ENCODE measurements at regions not wholly inside any gene's neighbourhood (a gene's known extent, or its start where the extent isn't known, plus 50 kb on each side); places are given as distances from the start of the nearest gene placed in this dataset.
A peak's percentile ranks its signal among the peaks of the same experiment; 100 is the strongest.

- no peak overlapping the region for H2AFZ ChIP-seq
- H3K4me1 ChIP-seq (ENCODE audit: insufficient read depth): peaks cover 29% of the 10 kb centered on the region
- in situ Hi-C loops (cut with MboI): no loop called here
- no peaks in the 10 kb centered on the region for H3K27me3 ChIP-seq (replicated peaks; ENCODE audit: insufficient read depth)
- no peaks in the 10 kb centered on the region for H4K20me1 ChIP-seq (ENCODE audit: insufficient read depth)
- no peak overlapping the region for H3K4me3 ChIP-seq
- WGBS, 2 experiments (ENCODE audit: low coverage in 1 of 2, low lambda C conversion rate in 2 of 2, missing lambda C conversion rate in 2 of 2): 93 to 97% methylated on average over 3 of the region's 3 CpGs
- no peak overlapping the region for H3K27ac ChIP-seq
- H3F3A ChIP-seq (ENCODE audit: insufficient read depth): peaks cover 34% of the 10 kb centered on the region
- no peak overlapping the region for H3K9ac ChIP-seq
- no peaks in the 10 kb centered on the region for H3K9me3 ChIP-seq (ENCODE audit: low read depth)
- no peak for DNase-seq
- H3K4me2 ChIP-seq (ENCODE audit: unreplicated experiment): no peak overlapping the region
- no peaks in the 10 kb centered on the region for H3K79me2 ChIP-seq (ENCODE audit: insufficient read depth)
- TF ChIP-seq EZH2phosphoT487 (IDR thresholded peaks at IDR 0.05; ENCODE audit: insufficient read depth, low read depth): no peak
- no peak for TF ChIP-seq EZH2 (IDR thresholded peaks at IDR 0.05; ENCODE audit: insufficient read depth, poor library complexity, severe bottlenecking)
- H3K9me2 ChIP-seq (ENCODE audit: insufficient read depth): no peaks in the 10 kb centered on the region
- no peaks in the 10 kb centered on the region for H3K36me3 ChIP-seq (ENCODE audit: low read depth)
Observed at GRCh38 chr11:86156397-86156955, 87.6 kb upstream of the PICALM start.

GRCh38 chr11:86155200-86155844 is 86.4 kb upstream of the PICALM start:
- peaks cover 33% of the 10 kb centered on the region for H3F3A ChIP-seq (ENCODE audit: insufficient read depth)
- H4K20me1 ChIP-seq (ENCODE audit: insufficient read depth): no peaks in the 10 kb centered on the region
- no peaks in the 10 kb centered on the region for H3K79me2 ChIP-seq (ENCODE audit: insufficient read depth)
- H3K27me3 ChIP-seq (replicated peaks; ENCODE audit: insufficient read depth): no peaks in the 10 kb centered on the region
- no peak overlapping the region for H3K4me2 ChIP-seq (ENCODE audit: unreplicated experiment)
- H3K4me1 ChIP-seq (ENCODE audit: insufficient read depth): peaks cover 30% of the 10 kb centered on the region
- H3K36me3 ChIP-seq (ENCODE audit: low read depth): no peaks in the 10 kb centered on the region
- in situ Hi-C loops (cut with MboI): no loop called here
- DNase-seq: no peak
- no peaks in the 10 kb centered on the region for H3K9me3 ChIP-seq (ENCODE audit: low read depth)
- no peak overlapping the region for H2AFZ ChIP-seq
- H3K9me2 ChIP-seq (ENCODE audit: insufficient read depth): no peaks in the 10 kb centered on the region
- 92 to 95% methylated on average over 7 of the region's 7 CpGs for WGBS, 2 experiments (ENCODE audit: low coverage in 1 of 2, low lambda C conversion rate in 2 of 2, missing lambda C conversion rate in 2 of 2)
- no peak overlapping the region for H3K27ac ChIP-seq
- no peak for TF ChIP-seq EZH2phosphoT487 (IDR thresholded peaks at IDR 0.05; ENCODE audit: insufficient read depth, low read depth)
- no peak for TF ChIP-seq EZH2 (IDR thresholded peaks at IDR 0.05; ENCODE audit: insufficient read depth, poor library complexity, severe bottlenecking)
- no peak overlapping the region for H3K9ac ChIP-seq
- no peak overlapping the region for H3K4me3 ChIP-seq

- H4K20me1 ChIP-seq (ENCODE audit: insufficient read depth): no peaks in the 10 kb centered on the region
- H3K79me2 ChIP-seq (ENCODE audit: insufficient read depth): no peaks in the 10 kb centered on the region
- H2AFZ ChIP-seq: no peak overlapping the region
- DNase-seq: no peak
- H3K9me3 ChIP-seq (ENCODE audit: low read depth): no peaks in the 10 kb centered on the region
- H3K4me3 ChIP-seq: no peak overlapping the region
- H3K27ac ChIP-seq: peak overlapping the region; percentile 85
- H3K9me2 ChIP-seq (ENCODE audit: insufficient read depth): no peaks in the 10 kb centered on the region
- peaks cover 35% of the 10 kb centered on the region for H3F3A ChIP-seq (ENCODE audit: insufficient read depth)
- peaks cover 31% of the 10 kb centered on the region for H3K4me1 ChIP-seq (ENCODE audit: insufficient read depth)
- in situ Hi-C loops (cut with MboI): no loop called here
- no peak overlapping the region for H3K9ac ChIP-seq
- no peaks in the 10 kb centered on the region for H3K36me3 ChIP-seq (ENCODE audit: low read depth)
- WGBS, 2 experiments (ENCODE audit: low coverage in 1 of 2, low lambda C conversion rate in 2 of 2, missing lambda C conversion rate in 2 of 2): 95 to 97% methylated on average over 1 of the region's 1 CpG
- no peak overlapping the region for H3K4me2 ChIP-seq (ENCODE audit: unreplicated experiment)
- H3K27me3 ChIP-seq (replicated peaks; ENCODE audit: insufficient read depth): no peaks in the 10 kb centered on the region
- TF ChIP-seq EZH2 (IDR thresholded peaks at IDR 0.05; ENCODE audit: insufficient read depth, poor library complexity, severe bottlenecking): no peak
- no peak for TF ChIP-seq EZH2phosphoT487 (IDR thresholded peaks at IDR 0.05; ENCODE audit: insufficient read depth, low read depth)
Observed at GRCh38 chr11:86153439-86153838, 84.6 kb upstream of the PICALM start.

- Histone ChIP-seq H3K27ac (peak overlapping the region; percentile 85), H3K9ac (no peak overlapping the region), H3K79me2 (ENCODE audit: insufficient read depth) (no peaks in the 10 kb centered on the region), H4K20me1 (ENCODE audit: insufficient read depth) (no peaks in the 10 kb centered on the region), H3K4me1 (ENCODE audit: insufficient read depth) (peaks cover 31% of the 10 kb centered on the region), H3K36me3 (ENCODE audit: low read depth) (no peaks in the 10 kb centered on the region), H3K4me2 (ENCODE audit: unreplicated experiment) (peak overlapping the region; percentile 67), H3F3A (ENCODE audit: insufficient read depth) (peaks cover 35% of the 10 kb centered on the region), H3K9me3 (ENCODE audit: low read depth) (no peaks in the 10 kb centered on the region), H3K4me3 (no peak overlapping the region), H3K9me2 (ENCODE audit: insufficient read depth) (no peaks in the 10 kb centered on the region), H2AFZ (no peak overlapping the region), H3K27me3 (replicated peaks; ENCODE audit: insufficient read depth) (no peaks in the 10 kb centered on the region)
- DNase-seq: peak; percentile 34
- in situ Hi-C loops (cut with MboI): no loop called here
- TF ChIP-seq EZH2phosphoT487 (IDR thresholded peaks at IDR 0.05; ENCODE audit: insufficient read depth, low read depth) (no peak), EZH2 (IDR thresholded peaks at IDR 0.05; ENCODE audit: insufficient read depth, poor library complexity, severe bottlenecking) (no peak)
- 83 to 87% methylated on average over 2 of the region's 2 CpGs for WGBS, 2 experiments (ENCODE audit: low coverage in 1 of 2, low lambda C conversion rate in 2 of 2, missing lambda C conversion rate in 2 of 2)
Observed at GRCh38 chr11:86152901-86153300, 84.0 kb upstream of the PICALM start.
